Mesendoderm (in vitro differentiated cells): ENCODE measurements at regions not wholly inside any gene's neighbourhood (a gene's known extent, or its start where the extent isn't known, plus 50 kb on each side); places are given as distances from the start of the nearest gene placed in this dataset.

Experiments used
- DNase-seq: peaks from one replicate; pipeline ENCODE4 v3.0.0; 2013
- H2AK5ac ChIP-seq: 2 replicates; pipeline ENCODE4 v1.6.1; 2013; ENCODE audit warnings: low read length, inconsistent platforms
- H2BK120ac ChIP-seq: 2 replicates; pipeline ENCODE4 v1.6.1; 2013; ENCODE audit warnings: low read depth, mild to moderate bottlenecking, low read length, moderate library complexity, mixed read lengths
- H2BK15ac ChIP-seq: replicated peaks from 2 replicates; pipeline ENCODE4 v1.6.1; 2013; ENCODE audit warnings: low read depth, mild to moderate bottlenecking, moderate library complexity
- H2BK5ac ChIP-seq: 2 replicates; pipeline ENCODE4 v1.6.1; 2013; ENCODE audit warnings: low read length, inconsistent platforms
- H3K18ac ChIP-seq: 2 replicates; pipeline ENCODE4 v1.6.1; 2013; ENCODE audit warnings: mild to moderate bottlenecking, low read length, mixed read lengths
- H3K23ac ChIP-seq: one replicate; pipeline ENCODE4 v1.6.1; 2013; ENCODE audit warnings: low read length
- H3K27ac ChIP-seq: 2 replicates; pipeline ENCODE4 v1.5.1; 2013; ENCODE audit warnings: low read depth, mild to moderate bottlenecking, inconsistent platforms, low read length, moderate library complexity
- H3K27me3 ChIP-seq: 2 replicates; pipeline ENCODE4 v1.6.1; 2013; ENCODE audit warnings: low read length, control low read depth, mild to moderate bottlenecking, inconsistent platforms; ENCODE audit not compliant: insufficient read depth, poor library complexity
- H3K36me3 ChIP-seq: 2 replicates; pipeline ENCODE4 v1.6.1; 2013; ENCODE audit warnings: low read length, inconsistent platforms; ENCODE audit not compliant: control insufficient read depth, insufficient read depth
- H3K4ac ChIP-seq: one replicate; pipeline ENCODE4 v1.6.1; 2013; ENCODE audit warnings: low read depth, mild to moderate bottlenecking, low read length, moderate library complexity
- H3K4me1 ChIP-seq: 2 replicates; pipeline ENCODE4 v1.6.1; 2013; ENCODE audit warnings: low read depth, low read length, inconsistent platforms; ENCODE audit not compliant: control insufficient read depth
- H3K4me2 ChIP-seq: 2 replicates; pipeline ENCODE4 v1.6.1; 2013; ENCODE audit warnings: low read length
- H3K4me3 ChIP-seq: 2 replicates; pipeline ENCODE4 v1.5.1; 2013; ENCODE audit warnings: mild to moderate bottlenecking, low read length
- H3K56ac ChIP-seq: one replicate; pipeline ENCODE4 v1.6.1; 2013; ENCODE audit warnings: low read length
- H3K79me1 ChIP-seq: 2 replicates; pipeline ENCODE4 v1.6.1; 2013; ENCODE audit warnings: low read length, inconsistent platforms
- H3K79me2 ChIP-seq: 2 replicates; pipeline ENCODE4 v1.6.1; 2013; ENCODE audit warnings: mild to moderate bottlenecking, low read length; ENCODE audit not compliant: control insufficient read depth, insufficient read depth
- H3K9ac ChIP-seq: 2 replicates; pipeline ENCODE4 v1.6.1; 2013; ENCODE audit warnings: low read length, inconsistent platforms
- H4K5ac ChIP-seq: one replicate; pipeline ENCODE4 v1.6.1; 2013; ENCODE audit warnings: low read length
- H4K8ac ChIP-seq: one replicate; pipeline ENCODE4 v1.6.1; 2013; ENCODE audit warnings: low read depth, mild to moderate bottlenecking, control low read depth, low read length, moderate library complexity
- WGBS: extraction: QIAGEN DNeasy Blood & Tissue Kit; methylation state at CpG from one replicate; pipeline ENCODE4 v1.1.7; 2013; ENCODE audit warnings: low lambda C conversion rate, missing lambda C conversion rate; ENCODE audit not compliant: insufficient coverage; ENCODE audit errors: extremely low coverage; 5-methylcytosine and 5-hydroxymethylcytosine counted together

DNA sequence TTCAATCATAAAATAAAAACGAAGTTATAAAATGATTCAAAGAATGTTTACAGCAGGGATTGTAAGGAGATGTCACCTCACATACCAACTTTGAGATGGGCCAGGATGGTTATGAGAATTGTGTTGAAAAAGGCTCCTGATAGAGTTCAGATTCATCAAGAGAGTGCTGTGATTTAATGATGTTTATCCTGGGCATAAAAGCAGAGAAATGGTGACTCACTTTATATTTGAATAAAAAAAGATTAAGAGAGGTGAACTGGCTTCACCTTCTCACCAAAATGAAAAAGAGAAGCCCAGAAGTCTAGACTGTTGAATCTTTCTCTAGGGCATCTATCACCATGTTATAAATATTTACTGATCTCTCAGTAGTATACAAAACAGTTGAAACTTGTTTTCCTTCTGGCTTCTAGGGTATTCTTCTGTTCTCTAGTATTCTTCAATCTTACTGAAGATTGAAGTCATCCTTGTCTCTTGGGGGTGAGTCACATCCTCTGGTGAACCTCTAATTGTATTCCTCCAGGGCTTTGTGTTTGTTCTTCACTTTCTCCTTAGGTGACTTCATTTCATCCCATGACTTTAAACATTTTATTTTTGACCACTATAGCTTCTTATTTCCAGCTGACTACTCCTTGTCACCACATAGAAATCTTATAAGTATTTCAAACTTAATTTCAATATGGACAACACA, 1237.3 kb upstream of the C9orf72 start:
- WGBS, result no CpG with 5 or more reads among the region's 1 CpG
- no peak overlapping the region for H3K4ac ChIP-seq
- no peaks in the 10 kb centered on the region for H3K4me1 ChIP-seq
- H2BK15ac ChIP-seq, result no peak overlapping the region
- no peak overlapping the region for H3K23ac ChIP-seq
- H3K27me3 ChIP-seq, result no peaks in the 10 kb centered on the region
- H2AK5ac ChIP-seq, result no peak overlapping the region
- H3K4me3 ChIP-seq, result no peak overlapping the region
- H3K56ac ChIP-seq, result no peak overlapping the region
- H3K4me2 ChIP-seq, result no peak overlapping the region
- no peak overlapping the region for H3K27ac ChIP-seq
- no peak overlapping the region for H3K9ac ChIP-seq
- H3K36me3 ChIP-seq, result no peaks in the 10 kb centered on the region
- no peaks in the 10 kb centered on the region for H3K79me1 ChIP-seq
- H3K18ac ChIP-seq, result no peak overlapping the region
- H2BK120ac ChIP-seq, result no peak overlapping the region
- no peak overlapping the region for H4K5ac ChIP-seq
- no peaks in the 10 kb centered on the region for H3K79me2 ChIP-seq
- no peak overlapping the region for H2BK5ac ChIP-seq
- DNase-seq, result peak; percentile 25
- H4K8ac ChIP-seq, result no peak overlapping the region

DNA sequence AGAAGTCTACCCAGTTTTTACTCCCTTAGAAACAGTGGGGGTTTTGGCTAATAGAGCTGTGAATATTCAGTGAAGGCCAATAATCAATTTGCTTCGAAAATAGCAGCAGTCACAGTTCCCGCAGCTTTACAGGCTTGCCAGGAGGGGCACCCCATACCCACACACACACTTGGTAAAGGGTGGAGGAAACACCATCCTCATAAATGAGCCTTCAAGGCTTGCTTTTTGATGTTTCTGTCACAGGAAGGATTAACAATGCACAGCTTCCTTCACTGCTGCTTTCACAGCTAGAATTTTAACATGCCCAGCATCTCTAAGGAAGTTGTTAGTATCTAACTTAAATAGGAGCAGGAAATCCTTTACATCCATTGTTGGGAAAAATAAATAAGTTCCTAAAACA, 1247.5 kb upstream of the C9orf72 start:
- Histone ChIP-seq H2BK120ac (no peak overlapping the region), H2BK5ac (no peak overlapping the region), H3K4me3 (no peak overlapping the region), H3K27me3 (no peaks in the 10 kb centered on the region), H3K27ac (no peak overlapping the region), H2AK5ac (no peak overlapping the region), H3K4me1 (peaks cover 4% of the 10 kb centered on the region), H4K8ac (no peak overlapping the region), H3K23ac (no peak overlapping the region), H4K5ac (no peak overlapping the region), H3K79me1 (no peaks in the 10 kb centered on the region), H3K79me2 (no peaks in the 10 kb centered on the region), H3K4ac (no peak overlapping the region), H3K4me2 (no peak overlapping the region), H2BK15ac (no peak overlapping the region), H3K56ac (no peak overlapping the region), H3K18ac (no peak overlapping the region), H3K36me3 (no peaks in the 10 kb centered on the region), H3K9ac (no peak overlapping the region)
- peak; percentile 49 for DNase-seq
- WGBS, result no CpG with 5 or more reads among the region's 2 CpGs

DNA sequence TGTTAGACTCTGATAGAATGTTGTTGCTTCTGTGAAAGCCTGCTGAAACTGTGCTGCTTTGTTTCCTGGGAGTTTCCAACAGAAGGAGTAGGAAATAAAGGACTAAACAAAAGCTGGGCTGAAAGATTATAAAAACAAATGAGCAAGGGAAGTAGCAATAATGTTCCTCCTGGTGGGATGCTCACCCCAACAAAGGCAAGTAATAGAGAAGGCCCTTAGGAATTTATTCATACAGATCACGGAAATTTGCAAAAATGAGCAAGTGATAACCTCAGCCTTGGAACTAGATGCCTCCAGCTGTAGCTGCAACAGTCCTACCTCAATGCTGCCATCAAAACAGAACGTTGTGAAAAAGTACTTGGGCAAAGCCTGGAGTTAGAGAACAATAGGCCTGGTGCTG, 1248.0 kb upstream of the C9orf72 start:
- Histone ChIP-seq H2BK5ac (no peak overlapping the region), H2AK5ac (no peak overlapping the region), H3K4ac (peak overlapping the region; percentile 31), H3K79me1 (no peaks in the 10 kb centered on the region), H3K18ac (peak overlapping the region; percentile 68), H3K4me3 (no peak overlapping the region), H4K8ac (no peak overlapping the region), H3K4me1 (peaks cover 4% of the 10 kb centered on the region), H3K56ac (no peak overlapping the region), H4K5ac (no peak overlapping the region), H2BK120ac (no peak overlapping the region), H2BK15ac (no peak overlapping the region), H3K23ac (no peak overlapping the region), H3K27ac (peak overlapping the region; percentile 16), H3K9ac (no peak overlapping the region), H3K79me2 (no peaks in the 10 kb centered on the region), H3K27me3 (no peaks in the 10 kb centered on the region), H3K4me2 (no peak overlapping the region), H3K36me3 (no peaks in the 10 kb centered on the region)
- WGBS, result no CpG with 5 or more reads among the region's 2 CpGs
- no peak for DNase-seq

DNA sequence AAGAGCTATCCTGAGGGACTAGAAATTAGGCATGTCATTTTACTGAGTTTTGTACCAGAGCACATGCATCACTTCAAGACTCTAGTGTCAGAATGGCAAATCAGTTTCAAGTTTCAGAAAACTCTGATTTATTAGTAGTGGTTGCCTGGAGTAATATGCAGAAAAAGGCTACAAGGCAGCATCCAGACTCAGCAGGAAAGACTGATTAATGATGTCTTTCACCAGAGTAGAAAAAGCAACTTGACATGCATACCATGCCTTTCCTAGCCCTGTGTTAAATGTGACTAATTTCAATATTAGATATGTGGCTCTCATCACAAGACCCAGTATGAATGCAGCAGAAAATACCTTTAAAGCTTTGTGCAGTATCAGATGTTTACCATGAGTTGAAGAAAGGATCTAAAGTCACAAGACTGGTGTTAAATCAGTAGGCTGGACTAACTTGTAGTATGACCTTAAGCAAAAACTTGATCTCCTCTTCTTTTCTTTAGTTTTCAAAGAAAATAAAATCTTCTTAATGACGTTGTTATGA, 1251.2 kb upstream of the C9orf72 start:
- Histone ChIP-seq H3K27me3 (no peaks in the 10 kb centered on the region), H3K79me2 (no peaks in the 10 kb centered on the region), H3K4ac (no peak overlapping the region), H3K4me3 (no peak overlapping the region), H4K5ac (no peak overlapping the region), H3K4me1 (peaks cover 3% of the 10 kb centered on the region), H4K8ac (no peak overlapping the region), H3K36me3 (no peaks in the 10 kb centered on the region), H2BK5ac (no peak overlapping the region), H3K79me1 (no peaks in the 10 kb centered on the region), H3K4me2 (no peak overlapping the region), H2AK5ac (no peak overlapping the region), H2BK120ac (no peak overlapping the region), H3K27ac (no peak overlapping the region), H3K9ac (no peak overlapping the region), H3K23ac (no peak overlapping the region), H3K18ac (no peak overlapping the region), H3K56ac (no peak overlapping the region), H2BK15ac (peak overlapping the region; percentile 36)
- WGBS, result no CpG with 5 or more reads among the region's 1 CpG
- DNase-seq, result no peak

DNA sequence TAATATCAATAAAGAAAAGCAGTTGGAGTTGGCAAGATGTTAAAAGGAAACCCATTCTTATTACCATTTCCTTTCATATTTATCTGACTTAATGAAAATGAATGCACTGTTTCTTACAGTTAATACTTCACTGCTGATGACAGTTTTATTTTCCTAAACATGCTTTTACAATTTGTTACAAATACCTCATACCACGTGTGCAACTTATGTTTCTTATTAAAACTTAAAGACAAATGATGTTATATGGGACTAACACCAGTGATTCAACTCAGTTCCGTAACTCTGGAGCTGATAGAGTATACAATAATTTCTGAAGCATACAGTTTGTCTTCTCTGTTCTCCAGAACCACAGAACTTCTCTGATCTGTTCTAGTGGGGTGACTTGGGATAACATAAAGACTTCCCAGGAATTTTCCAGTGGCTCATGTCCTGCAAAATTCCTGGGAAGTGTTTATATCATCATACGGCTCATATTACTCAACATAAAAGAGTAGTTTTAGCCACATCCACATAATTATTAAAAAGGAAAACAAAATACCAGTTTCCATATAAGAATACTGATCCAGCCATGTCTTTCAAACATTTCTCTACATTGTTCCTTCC, 1259.0 kb upstream of the C9orf72 start:
- Histone ChIP-seq H3K4ac (no peak overlapping the region), H2AK5ac (no peak overlapping the region), H3K4me1 (no peaks in the 10 kb centered on the region), H3K27ac (no peak overlapping the region), H3K36me3 (no peaks in the 10 kb centered on the region), H3K4me2 (no peak overlapping the region), H3K9ac (no peak overlapping the region), H3K27me3 (no peaks in the 10 kb centered on the region), H3K18ac (no peak overlapping the region), H4K8ac (no peak overlapping the region), H3K4me3 (no peak overlapping the region), H3K79me2 (no peaks in the 10 kb centered on the region), H2BK15ac (no peak overlapping the region), H2BK120ac (no peak overlapping the region), H4K5ac (no peak overlapping the region), H2BK5ac (no peak overlapping the region), H3K56ac (no peak overlapping the region), H3K23ac (no peak overlapping the region), H3K79me1 (no peaks in the 10 kb centered on the region)
- DNase-seq, result no peak
- WGBS, result no CpG with 5 or more reads among the region's 3 CpGs
